HG03521 (cell line): ENCODE measurements at regions not wholly inside any gene's neighbourhood (a gene's known extent, or its start where the extent isn't known, plus 50 kb on each side); places are given as distances from the start of the nearest gene placed in this dataset.
"Not testable (repeated sequence)": the region's sequence is repeated elsewhere in the genome, so short reads cannot be mapped to it uniquely, and the experiment has no call there.

Experiments
- ATAC-seq: cut with Tn5 transposase; IDR thresholded peaks from one replicate; pipeline ENCODE4 v1.9.1; 2021; ENCODE audit warnings: mild to moderate bottlenecking, moderate library complexity; ENCODE audit not compliant: unreplicated experiment

DNA sequence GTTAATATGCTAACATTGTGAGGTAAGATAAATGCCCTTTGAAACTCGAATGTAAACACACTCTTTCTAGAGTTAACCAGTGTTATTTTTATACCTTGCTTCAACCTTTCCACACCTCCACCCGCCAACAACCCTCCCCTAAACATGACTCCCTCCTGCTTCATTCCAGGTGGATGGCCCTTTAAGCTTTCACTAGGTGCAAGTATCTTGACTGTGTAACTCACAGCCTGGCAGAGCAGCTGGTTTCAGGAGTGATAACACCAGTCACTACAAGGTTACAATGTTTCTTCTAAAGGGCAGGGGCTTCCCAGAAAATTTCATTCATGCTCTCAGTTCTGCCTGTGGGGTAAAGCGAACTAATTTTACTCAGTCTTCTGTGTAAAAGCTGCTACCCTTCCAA, 318.1 kb upstream of the FRG1 start:
- ATAC-seq: not testable (repeated sequence)

DNA sequence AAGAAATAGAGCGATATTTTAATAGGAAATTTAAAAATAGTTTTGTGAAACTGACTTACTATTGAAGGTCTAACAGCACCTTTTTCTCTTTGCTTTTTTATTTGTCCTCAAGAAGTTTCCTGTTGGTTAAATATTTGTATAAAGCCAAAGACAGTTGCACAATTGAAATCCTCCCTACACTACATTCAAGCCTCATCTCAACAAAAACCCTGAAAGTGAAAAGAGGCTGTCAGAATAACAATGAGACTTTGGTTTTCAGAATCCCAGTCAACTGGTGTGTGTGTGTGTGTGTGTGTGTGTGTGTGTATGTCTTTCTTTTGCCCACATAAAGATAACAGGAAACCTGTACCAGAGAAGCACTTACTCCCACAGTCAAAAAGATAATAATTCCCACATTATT, 313.6 kb upstream of the FRG1 start:
- not testable (repeated sequence) for ATAC-seq

DNA sequence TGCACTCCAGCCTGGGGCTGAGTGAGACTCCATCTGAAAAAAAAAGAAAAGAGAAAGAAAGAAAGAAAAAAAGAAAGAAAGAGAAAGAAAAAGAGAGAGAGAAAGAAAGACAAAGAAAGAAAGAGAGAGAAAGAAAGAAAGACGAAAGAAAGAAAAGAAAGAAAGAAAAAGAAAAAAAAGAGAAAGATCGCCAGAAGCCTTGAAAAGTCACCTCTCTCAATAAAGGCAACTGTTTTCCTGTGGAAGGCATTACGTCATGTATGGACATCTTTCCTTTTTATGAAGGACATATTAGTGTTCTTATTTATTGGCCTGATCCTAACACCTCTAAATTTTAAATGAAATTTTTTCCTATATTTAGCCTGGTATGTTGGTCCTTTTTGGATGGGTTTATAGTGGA, 310.9 kb upstream of the FRG1 start:
- ATAC-seq: not testable (repeated sequence)

DNA sequence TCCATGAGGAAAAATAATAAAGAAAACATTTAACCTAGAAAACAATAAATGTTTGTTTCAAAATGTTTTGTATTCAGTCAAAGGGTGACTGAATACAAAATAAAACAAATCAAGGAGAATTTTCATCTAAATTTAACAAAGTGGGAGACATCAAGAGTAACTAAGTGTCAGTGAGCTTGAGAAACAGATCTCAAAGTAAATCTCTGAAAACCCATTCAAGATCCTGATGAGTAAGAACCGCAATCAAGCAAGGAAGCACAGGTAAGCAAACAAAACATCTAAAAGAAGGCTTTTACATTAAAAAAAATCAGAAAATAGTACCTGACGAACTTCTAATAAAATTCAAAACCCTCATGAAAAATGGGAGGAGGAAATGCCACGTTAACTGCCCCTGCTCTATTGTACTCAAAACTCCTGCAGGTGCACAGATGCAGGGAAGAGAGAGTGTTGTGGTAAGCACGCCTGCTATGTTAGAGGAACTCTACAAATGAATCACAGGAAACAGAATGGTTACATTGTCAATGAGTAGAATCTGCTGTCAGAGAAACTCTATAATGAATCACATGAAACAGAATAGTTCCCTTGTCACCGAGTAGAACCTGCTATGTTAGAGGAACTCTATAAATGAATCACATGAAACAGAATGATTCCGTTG, 309.6 kb upstream of the FRG1 start:
- ATAC-seq: not testable (repeated sequence)

DNA sequence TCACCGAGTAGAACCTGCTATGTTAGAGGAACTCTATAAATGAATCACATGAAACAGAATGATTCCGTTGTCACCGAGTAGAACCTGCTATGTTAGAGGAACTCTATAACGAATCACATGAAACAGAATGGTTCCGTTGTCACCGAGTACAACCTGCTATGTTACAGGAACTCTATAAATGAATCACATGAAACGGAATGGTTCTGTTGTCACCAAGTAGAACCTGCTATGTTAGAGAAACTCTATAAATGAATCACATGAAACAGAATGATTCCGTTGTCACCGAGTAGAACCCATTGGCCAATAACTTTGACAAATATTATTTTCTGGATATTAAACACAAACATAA, 309.1 kb upstream of the FRG1 start:
- ATAC-seq: not testable (repeated sequence)

DNA sequence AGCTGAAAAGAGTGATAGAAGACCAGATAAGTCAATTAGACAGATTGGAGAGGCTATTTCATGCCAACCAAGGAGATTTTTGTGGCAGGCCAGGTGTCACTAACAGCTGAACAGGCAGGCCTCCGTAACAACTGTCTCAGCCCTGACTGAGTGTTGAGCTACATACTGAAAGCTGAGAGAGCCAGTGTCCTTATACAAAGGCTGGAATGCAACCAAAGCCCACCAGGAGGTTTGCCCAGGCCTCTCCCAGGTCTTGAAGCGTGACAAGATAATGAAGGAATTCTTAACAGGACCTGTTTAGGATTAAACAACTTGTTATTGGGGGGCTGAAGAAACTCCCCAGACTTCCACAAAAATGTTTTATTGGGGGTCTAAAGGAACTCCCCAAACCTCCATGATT, 290.2 kb upstream of the FRG1 start:
- not testable (repeated sequence) for ATAC-seq

DNA sequence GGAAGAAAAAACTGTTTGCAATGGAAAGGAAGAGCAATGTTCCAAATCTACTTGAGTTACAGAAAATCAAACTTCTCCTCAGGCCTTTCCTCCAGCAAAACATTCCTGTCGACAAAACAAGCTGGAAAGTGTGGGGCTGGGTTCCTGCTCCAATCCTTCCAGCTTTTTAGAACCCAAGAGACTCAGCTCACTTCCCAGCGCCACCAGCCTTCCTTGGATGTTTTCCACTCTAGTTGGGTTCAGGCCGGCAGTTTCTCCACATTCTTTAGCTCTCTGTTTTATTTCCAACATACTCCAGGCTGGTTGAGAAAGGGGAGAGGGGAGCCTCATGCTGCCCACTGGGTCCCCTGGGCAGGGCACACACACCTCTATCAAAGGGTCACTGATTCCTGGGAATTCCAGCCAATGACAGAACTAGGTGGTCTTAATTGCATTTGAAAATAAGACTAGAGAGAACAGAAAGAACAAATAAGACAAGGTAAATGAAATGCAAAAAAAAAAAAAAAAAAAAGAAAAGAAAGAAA, 287.5 kb upstream of the FRG1 start:
- ATAC-seq: not testable (repeated sequence)

DNA sequence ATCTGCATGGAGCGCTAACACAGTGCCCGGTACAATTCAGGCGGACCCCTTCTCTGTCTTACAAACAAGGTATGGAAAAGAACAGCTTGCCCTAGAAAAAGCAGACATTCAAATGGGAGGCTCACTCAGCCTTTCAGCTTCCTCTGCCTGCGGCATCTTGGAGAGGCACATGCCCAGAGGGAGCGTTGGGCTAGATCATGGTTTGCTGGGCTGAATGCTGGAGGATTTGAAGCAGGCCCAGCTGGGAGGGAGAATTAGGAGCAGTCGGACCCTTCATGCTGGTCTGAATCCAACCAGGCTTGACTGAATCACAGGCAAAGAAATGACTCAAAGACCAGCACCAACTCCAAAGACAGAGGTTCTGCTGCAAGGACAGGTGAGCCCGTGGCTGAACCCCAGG, 286.7 kb upstream of the FRG1 start:
- ATAC-seq: not testable (repeated sequence)

DNA sequence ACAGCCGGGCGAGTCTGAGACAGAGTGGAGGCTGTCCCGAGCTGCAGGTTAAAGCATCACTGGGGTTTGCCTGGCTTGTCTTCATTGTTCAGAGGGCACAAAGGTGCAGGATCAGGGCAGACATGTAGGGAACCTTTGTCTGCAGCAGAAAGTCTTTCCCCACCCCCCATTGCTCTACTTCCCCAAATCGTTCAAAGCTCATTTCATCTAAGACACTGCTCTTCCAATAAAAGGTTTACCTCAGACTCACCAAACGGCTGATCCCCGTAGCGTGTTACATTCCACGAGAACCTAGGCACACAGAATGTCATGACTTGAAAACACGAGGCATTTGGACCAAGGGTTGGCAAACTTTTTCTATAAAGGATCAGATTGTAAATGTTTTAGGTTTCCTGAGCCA, 286.3 kb upstream of the FRG1 start:
- not testable (repeated sequence) for ATAC-seq

DNA sequence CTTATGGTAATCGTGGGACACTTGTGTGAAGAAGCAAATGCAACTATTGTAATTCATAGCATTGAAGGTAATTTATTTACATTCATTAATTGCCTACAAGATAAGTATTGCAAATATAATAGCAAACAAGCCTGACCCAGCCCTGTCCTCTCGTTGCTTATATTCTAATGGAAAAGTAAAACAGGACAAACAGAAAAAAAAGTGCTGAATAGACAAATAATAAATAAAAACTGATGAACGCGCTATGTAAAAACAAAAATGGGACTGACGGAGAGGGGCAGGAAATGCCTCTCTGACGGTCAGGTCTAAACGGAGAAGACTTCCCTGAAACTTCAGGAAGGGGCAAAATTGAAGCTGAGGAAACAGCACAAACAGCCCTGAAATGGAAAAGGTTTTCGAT, 284.9 kb upstream of the FRG1 start:
- ATAC-seq: not testable (repeated sequence)

DNA sequence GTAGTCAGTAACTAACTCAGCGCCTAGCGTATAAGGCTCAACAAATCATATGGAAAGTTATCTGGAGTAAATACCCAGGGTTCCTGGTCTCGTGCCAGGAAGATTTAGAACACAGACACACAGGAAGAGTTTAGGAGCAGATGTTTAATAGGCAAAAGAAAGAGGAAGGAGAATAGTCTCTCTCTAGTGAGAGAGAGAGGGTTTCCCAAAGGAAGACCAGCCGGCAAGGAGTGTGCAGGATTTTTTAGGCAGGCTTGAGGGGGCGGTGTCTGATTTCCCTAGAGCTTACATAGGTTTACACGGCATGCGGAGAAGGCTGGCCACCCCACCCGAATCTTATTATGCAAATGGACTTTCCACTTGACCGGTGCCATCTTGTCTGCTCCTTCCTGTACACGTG, 284.0 kb upstream of the FRG1 start:
- no peak for ATAC-seq

DNA sequence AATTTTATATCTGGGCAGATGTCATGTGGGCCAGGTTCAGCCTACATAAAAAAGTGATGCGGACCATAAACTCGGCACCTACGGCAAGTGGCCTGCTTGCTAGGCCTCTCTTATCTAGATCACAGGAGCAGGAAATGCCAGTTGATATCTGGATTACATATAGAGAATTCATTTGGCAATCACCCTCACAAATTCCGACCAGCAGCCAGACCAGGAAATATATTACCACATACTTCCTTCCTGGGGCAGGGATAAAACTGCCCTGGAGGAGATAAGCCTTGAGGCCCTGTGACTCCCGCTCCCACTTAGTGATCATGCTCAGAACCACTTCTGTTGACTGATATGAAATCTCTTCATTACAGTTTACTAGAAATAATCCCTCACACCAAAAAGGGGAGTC, 282.4 kb upstream of the FRG1 start:
- not testable (repeated sequence) for ATAC-seq

DNA sequence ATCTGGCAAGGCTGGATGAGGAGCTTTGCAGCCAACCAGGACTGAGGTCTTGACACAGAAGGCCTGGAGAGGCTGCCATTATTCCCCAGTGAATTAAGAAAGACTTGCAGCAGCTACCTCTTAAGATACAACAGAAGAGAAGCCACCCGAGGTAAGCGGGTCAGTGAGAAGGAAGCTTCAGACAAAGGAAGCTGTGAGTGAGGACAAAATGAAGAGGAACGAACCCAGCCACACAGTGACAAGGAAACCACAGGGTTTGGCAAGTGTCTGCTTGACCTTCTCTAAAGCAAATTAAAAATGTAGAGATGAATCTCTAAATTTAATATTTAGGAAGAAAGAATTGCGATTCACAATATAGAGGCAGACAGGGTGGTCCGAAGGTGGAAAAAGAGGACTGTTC, 281.8 kb upstream of the FRG1 start:
- not testable (repeated sequence) for ATAC-seq

DNA sequence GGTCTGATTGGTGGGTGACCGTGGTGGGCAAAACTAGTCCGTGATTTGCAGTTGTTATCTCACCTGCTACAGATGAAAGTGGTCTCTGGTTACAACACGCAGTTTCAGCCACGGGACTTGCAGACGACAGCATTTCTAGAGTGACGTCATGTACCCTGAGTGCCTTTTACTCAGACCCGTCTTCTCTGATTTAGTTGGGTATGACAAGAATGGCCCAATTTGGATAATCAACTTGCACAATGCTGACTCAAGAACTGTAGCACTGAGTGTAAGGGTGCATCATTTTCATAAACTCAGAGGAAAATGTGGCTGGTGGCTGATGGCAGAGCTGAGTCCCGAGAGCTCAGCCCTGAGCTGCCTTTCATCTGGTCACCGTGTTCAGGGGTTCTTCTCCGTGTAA, 281.4 kb upstream of the FRG1 start:
- ATAC-seq: no peak

DNA sequence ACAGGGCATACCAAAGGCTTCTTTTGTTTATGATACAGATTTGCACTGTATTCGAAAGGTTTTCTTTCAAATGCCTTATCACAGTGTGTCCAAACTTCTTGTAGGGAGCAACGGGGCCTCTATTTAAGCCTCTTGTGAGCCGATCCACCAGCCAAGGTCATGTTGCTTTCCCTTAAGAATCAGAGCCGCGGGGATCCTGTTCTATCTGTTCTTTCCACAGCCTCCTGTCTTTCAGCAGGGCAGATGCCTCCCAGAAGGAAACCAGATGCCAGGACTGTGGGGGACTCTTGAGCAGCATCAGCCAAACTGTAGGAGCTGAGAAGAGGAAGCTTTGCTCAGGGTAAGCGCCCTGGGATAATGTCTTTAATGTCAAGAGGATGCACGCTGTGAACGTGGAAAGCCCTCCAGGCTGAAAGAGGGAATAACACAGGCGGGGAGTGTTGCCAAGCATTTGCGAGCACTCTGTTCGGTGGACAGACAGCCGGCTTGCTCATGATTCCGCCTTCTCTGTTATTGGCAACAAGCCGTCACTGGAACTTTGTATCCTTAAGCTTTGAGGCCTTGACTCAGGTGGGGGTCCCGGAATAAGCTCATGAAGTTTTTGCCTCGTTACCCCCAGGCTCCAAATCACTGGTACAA, 279.8 kb upstream of the FRG1 start:
- no peak for ATAC-seq

DNA sequence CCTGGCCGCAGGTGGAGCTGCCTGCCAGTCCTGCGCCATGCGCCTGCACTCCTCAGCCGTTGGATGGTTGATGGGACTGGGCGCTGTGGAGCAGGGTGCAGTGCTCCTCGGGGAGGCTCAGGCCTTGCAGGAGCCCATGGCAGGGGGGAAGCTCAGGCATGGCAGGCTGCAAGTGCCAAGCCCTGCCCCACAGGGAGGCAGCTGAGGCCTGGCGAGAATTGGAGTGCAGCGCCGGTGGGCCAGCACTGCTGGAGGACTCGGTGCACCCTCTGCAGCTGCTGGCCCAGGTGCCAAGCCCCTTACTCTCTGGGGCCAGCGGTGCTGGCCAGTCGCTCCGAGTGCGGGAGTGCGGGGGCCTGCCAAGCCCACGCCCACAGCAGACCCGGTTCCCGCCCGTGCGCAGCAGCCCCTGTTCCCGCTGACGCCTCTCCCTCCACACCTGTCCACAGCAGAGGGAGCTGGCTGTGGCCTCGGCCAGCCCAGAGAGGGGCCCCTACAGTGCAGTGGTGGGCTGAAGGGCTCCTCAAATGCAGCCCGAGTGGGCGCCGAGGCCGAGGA, 275.9 kb upstream of the FRG1 start:
- ATAC-seq: no peak

DNA sequence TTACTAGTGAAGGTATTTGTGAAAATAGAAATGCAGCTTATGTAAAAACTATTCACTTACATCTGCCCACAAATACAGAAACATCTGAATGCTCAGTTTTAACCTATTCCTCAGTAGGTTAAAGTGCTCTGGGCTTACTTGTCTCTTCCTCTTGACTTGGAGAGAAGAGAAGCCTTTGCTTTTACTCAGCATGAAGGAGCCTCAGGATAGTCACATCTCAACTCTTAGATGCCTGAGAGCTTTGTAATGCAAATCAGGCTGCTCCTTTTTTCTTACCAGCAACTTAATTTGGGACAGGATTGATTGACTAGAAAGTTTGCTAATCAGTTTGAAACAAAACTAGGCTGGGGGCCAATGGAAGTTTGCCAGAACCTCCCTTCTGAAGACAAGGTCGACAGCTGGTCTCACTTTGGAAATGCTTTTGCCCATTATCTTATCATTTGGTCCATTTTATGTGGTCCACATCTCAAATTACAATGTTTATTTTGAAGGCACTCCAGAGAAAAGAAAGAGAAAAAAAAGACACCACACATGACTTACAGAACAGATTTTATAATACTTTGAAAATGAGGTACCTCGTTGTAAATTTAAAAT, 274.9 kb upstream of the FRG1 start:
- ATAC-seq: not testable (repeated sequence)

DNA sequence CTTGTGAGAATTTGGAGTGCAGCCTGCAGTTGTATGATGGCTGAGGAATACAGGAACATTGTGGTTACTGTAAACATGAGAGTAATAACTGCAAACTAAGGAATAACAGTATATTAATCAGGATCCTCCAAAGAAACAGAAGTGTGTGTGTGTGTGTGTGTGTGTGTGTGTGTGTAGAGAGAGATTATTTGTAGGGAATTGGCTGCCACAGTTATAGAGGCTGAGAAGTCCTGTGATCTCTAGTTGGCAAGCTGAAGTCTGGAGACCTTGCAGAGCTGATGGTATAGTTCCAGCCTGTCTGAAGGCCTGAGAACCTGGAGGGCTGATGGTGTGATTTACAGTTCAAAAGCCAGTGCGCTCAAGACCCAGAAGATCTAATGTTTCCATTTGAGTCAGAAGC, 273.3 kb upstream of the FRG1 start:
- not testable (repeated sequence) for ATAC-seq

DNA sequence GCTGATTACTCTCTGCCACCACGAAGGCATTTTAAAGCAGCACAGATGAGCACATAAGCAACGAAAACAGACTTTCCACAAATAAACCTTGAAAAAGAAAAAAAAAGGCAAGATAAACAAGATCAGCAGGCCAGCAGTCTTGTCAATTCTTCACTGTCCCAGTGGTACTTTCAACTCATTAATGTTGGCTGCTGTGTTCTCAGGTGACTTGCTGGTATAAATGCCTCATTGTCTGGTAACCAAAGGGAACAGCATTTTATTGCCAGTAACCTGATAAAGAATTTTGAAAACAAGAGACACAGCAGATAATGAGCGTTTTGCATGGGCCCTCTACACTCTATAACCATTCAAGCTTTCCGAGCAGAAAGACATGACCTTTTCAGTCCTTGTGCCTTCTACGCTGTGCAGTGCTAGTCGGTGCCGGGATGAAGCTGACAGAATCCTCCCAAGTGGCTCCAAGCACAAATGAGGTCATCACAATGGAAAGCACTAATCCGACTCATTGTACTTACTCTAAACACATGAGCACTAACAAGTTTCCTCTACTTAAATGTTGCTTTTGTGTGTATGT, 242.9 kb upstream of the FRG1 start:
- ATAC-seq: not testable (repeated sequence)

DNA sequence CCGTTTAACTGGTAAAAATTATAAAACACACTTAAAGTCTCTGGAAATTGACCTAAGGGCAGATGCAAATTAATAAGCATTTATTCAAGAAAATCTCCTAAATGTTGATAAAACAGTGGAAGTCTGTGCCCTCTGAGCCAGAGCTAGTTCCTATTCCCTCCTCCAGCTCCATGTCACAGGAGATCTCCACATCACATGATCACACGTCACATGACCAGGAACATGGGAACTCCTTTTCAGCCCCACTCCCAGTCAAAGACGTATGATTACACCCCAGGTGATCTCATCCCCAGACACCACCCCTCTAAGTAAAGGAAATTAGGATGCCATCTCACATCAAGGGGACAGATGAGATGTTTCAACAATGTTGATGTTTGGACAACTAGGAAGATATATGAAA, 237.7 kb upstream of the FRG1 start:
- not testable (repeated sequence) for ATAC-seq

DNA sequence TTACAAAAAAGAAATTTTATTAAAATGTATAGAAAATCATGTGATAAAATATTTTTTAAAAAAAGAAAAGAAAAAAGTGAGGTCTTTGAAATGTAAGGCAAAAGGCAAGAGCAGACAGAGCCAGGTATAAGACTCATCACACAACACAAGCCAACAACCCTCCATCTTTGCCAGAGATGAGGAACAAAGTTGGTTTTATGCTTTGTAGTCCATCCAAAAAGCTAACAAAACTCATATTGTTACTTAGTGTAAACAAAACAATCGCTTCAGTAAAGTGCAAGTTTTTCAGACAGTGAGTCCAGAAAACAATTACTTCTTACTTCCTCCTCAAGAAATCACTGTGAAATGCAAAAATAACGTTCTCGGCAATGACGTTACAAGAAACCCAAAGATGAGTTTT, 233.9 kb upstream of the FRG1 start:
- ATAC-seq: not testable (repeated sequence)

DNA sequence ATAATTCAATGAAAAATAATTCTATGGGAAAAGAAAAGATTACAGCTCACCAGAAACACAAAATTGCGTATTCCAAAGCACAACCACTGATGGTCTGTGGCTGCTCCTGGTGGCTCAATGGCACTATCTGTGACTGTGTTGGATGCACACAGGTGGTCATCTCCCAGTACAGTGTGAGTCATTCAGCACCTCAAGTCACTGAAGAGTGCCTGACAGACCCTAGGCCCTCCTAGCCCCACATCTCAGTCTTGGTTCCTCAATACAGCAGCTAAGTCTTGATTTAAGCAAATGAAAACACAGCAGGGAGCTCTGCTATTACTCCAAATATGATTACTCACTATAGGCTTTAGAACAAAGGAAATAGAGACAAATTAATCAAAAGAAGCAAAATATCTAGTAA, 233.4 kb upstream of the FRG1 start:
- not testable (repeated sequence) for ATAC-seq
